ENCODE measurements at regions not wholly inside any gene's neighbourhood (a gene's known extent, or its start where the extent isn't known, plus 50 kb on each side); places are given as distances from the start of the nearest gene placed in this dataset.

DNA sequence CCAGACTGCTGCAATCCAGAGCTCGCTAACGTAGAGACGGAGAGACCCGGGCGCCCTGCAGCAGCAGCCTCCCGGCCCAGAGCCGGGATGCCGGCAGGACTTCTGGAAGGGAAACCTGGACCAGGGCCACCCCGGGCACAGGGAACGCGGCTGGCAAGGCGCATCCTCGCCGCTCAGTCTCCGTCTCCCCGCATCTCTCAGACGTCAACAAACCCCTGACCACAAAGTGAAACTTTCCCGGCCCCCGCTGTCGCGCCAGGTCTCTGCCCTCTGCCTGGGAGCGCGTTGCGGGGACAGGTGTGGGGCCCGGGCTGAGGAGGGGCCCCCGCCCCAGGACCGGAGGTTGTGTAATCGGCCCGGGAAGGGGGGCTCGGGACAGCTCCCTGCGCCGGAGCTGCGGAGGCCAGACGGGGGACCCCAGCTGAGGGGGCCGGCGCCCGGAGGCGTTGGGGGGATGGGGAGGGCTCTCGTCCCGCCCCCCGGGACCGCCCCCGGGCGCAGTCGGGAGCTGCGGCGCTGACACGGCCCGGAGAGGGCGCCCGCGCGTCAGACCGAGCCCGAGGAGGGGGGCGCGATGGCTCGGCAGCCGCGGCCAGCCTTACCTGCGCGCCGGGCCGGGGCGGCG is 116.6 kb upstream of the HIVEP3 start:
- WGBS, 2 donors, result 0 to 2% methylated on average over 52 to 66 of the region's 66 CpGs
- Histone ChIP-seq H3K27me3 (ENCODE audit: control insufficient read depth in 3 of 3, insufficient read depth in 3 of 3, low read length in 2 of 3) (peaks cover 0 to 5% (median 0%) of the 10 kb centered on the region in 3 donors), H3K27ac (ENCODE audit: low read depth in 1 of 2, low read length in 1 of 2) (peak overlapping the region; percentile 29 to 80), H3K4me3 (peak overlapping the region; percentile 81), H3K9ac (ENCODE audit: insufficient read depth in 1 of 2, low read length in 2 of 2) (peak overlapping the region in 1 of 2 donors; percentile 16), H3K9me3 (ENCODE audit: control insufficient read depth in 4 of 4, insufficient read depth in 3 of 4, low read length in 3 of 4) (no peaks in the 10 kb centered on the region), H3K4me1 (ENCODE audit: control insufficient read depth in 5 of 5, insufficient read depth in 5 of 5, low read length in 5 of 5) (peaks cover 0 to 9% (median 0%) of the 10 kb centered on the region in 5 donors), H3K36me3 (ENCODE audit: control insufficient read depth in 4 of 4, insufficient read depth in 4 of 4, low read length in 4 of 4) (no peaks in the 10 kb centered on the region)
- peak; percentile 58 for ATAC-seq (ENCODE audit: insufficient read depth, low FRiP score)
- TF ChIP-seq, protein P1, sequence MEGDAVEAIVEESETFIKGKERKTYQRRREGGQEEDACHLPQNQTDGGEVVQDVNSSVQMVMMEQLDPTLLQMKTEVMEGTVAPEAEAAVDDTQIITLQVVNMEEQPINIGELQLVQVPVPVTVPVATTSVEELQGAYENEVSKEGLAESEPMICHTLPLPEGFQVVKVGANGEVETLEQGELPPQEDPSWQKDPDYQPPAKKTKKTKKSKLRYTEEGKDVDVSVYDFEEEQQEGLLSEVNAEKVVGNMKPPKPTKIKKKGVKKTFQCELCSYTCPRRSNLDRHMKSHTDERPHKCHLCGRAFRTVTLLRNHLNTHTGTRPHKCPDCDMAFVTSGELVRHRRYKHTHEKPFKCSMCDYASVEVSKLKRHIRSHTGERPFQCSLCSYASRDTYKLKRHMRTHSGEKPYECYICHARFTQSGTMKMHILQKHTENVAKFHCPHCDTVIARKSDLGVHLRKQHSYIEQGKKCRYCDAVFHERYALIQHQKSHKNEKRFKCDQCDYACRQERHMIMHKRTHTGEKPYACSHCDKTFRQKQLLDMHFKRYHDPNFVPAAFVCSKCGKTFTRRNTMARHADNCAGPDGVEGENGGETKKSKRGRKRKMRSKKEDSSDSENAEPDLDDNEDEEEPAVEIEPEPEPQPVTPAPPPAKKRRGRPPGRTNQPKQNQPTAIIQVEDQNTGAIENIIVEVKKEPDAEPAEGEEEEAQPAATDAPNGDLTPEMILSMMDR (IDR thresholded peaks at IDR 0.05; ENCODE audit: control extremely low read depth, extremely low read depth), result no peak
- peak in 2 of 3 donors; percentile 78 to 87 for DNase-seq

DNA sequence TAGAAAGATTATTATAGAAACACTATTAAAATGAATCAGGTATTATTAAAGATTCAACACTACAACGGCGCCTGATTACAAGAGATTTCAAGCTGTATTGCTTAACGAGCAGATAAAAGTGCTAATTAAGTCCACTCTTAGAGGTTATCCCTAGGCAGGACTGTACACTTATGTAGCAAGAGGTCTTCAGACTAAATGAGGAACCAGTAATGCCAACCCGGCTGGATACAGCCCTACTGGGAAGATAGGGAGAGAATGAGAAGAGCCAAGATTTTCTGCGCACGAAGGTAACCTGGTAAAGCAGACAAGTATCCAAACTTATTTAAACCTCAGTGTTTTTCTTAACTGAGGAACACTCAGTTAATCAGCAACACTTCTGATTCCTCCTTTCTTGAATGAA is 115.7 kb upstream of the HIVEP3 start:
- H3K9me3 ChIP-seq (ENCODE audit: control insufficient read depth in 4 of 4, insufficient read depth in 3 of 4, low read length in 3 of 4), result no peaks in the 10 kb centered on the region
- H3K4me3 ChIP-seq, result no peak overlapping the region
- no peak overlapping the region for H3K27ac ChIP-seq (ENCODE audit: low read depth in 1 of 2, low read length in 1 of 2)
- H3K36me3 ChIP-seq (ENCODE audit: control insufficient read depth in 4 of 4, insufficient read depth in 4 of 4, low read length in 4 of 4), result no peaks in the 10 kb centered on the region
- DNase-seq (peak in 1 of 3 donors; percentile 2), ATAC-seq (ENCODE audit: insufficient read depth, low FRiP score) (no peak)
- TF ChIP-seq, protein P1 (IDR thresholded peaks at IDR 0.05; ENCODE audit: control extremely low read depth, extremely low read depth), result no peak
- WGBS, 2 donors, result 52 to 56% methylated on average over 6 of the region's 6 CpGs
- H3K9ac ChIP-seq (ENCODE audit: insufficient read depth in 1 of 2, low read length in 2 of 2), result no peak overlapping the region
- H3K4me1 ChIP-seq (ENCODE audit: control insufficient read depth in 5 of 5, insufficient read depth in 5 of 5, low read length in 5 of 5), result peaks cover 0 to 9% (median 0%) of the 10 kb centered on the region in 5 donors
- peaks cover 0 to 5% (median 0%) of the 10 kb centered on the region in 3 donors for H3K27me3 ChIP-seq (ENCODE audit: control insufficient read depth in 3 of 3, insufficient read depth in 3 of 3, low read length in 2 of 3)

DNA sequence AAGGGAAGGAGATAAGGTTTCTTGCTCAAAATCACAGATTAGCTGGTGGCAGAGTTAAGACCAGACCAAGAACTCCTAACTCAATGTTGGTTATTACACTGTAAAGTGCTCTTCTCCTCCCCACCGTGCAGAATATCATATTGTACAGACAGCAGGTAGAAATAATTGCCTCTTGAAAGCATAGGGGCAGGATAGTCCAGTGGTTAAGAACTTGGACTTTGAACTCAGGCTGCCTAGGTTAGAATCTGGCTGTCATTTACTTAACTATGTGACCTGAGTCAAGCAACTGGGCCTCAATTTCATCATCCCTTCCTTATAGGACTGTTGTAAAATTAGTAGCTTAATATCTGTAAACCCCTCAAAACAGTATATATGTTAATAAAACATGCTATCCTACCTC is 114.9 kb upstream of the HIVEP3 start:
- 75 to 81% methylated on average over 1 of the region's 1 CpG for WGBS, 2 donors
- Histone ChIP-seq H3K4me1 (ENCODE audit: control insufficient read depth in 5 of 5, insufficient read depth in 5 of 5, low read length in 5 of 5) (peaks cover 0 to 9% (median 0%) of the 10 kb centered on the region in 5 donors), H3K9me3 (ENCODE audit: control insufficient read depth in 4 of 4, insufficient read depth in 3 of 4, low read length in 3 of 4) (no peaks in the 10 kb centered on the region), H3K27ac (ENCODE audit: low read depth in 1 of 2, low read length in 1 of 2) (no peak overlapping the region), H3K9ac (ENCODE audit: insufficient read depth in 1 of 2, low read length in 2 of 2) (no peak overlapping the region), H3K27me3 (ENCODE audit: control insufficient read depth in 3 of 3, insufficient read depth in 3 of 3, low read length in 2 of 3) (peaks cover 0 to 5% (median 0%) of the 10 kb centered on the region in 3 donors), H3K36me3 (ENCODE audit: control insufficient read depth in 4 of 4, insufficient read depth in 4 of 4, low read length in 4 of 4) (no peaks in the 10 kb centered on the region), H3K4me3 (no peak overlapping the region)
- ATAC-seq (ENCODE audit: insufficient read depth, low FRiP score) (no peak), DNase-seq (no peak)
- TF ChIP-seq, protein P1 (IDR thresholded peaks at IDR 0.05; ENCODE audit: control extremely low read depth, extremely low read depth), result no peak

DNA sequence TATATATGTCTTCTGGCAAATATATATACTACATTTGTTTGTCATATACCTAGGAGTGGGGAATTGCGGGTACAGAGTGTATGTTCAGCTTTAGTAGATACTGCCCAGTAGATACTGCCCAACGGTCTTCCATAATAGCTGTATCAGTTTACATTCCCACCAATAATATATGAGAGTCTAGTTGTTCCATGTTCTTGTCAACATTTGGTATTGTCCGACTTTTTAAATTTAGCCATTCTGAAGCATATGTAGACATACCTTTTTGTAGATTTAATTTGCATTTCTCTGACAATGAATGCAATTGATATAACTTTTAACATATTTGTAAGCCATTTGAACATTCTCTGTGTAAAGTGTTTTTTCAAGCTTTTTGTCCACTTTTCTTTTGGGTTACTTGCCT is 99.0 kb upstream of the HIVEP3 start:
- no peaks in the 10 kb centered on the region for H3K27me3 ChIP-seq (ENCODE audit: control insufficient read depth in 3 of 3, insufficient read depth in 3 of 3, low read length in 2 of 3)
- H3K27ac ChIP-seq (ENCODE audit: low read depth in 1 of 2, low read length in 1 of 2), result no peak overlapping the region
- no peak overlapping the region for H3K4me3 ChIP-seq
- H3K9me3 ChIP-seq (ENCODE audit: control insufficient read depth in 4 of 4, insufficient read depth in 3 of 4, low read length in 3 of 4), result no peaks in the 10 kb centered on the region
- WGBS, 2 donors, result 97 to 98% methylated on average over 3 of the region's 3 CpGs
- H3K4me1 ChIP-seq (ENCODE audit: control insufficient read depth in 5 of 5, insufficient read depth in 5 of 5, low read length in 5 of 5), result peaks cover 0 to 13% (median 0%) of the 10 kb centered on the region in 5 donors
- H3K9ac ChIP-seq (ENCODE audit: insufficient read depth in 1 of 2, low read length in 2 of 2), result no peak overlapping the region
- H3K36me3 ChIP-seq (ENCODE audit: control insufficient read depth in 4 of 4, insufficient read depth in 4 of 4, low read length in 4 of 4), result no peaks in the 10 kb centered on the region
- TF ChIP-seq, protein P1 (IDR thresholded peaks at IDR 0.05; ENCODE audit: control extremely low read depth, extremely low read depth), result no peak
- ATAC-seq (ENCODE audit: insufficient read depth, low FRiP score), result no peak
- DNase-seq, result no peak
